ENCODE measurements at regions not wholly inside any gene's neighbourhood (a gene's known extent, or its start where the extent isn't known, plus 50 kb on each side); places are given as distances from the start of the nearest gene placed in this dataset.

- Histone ChIP-seq H3K4me2 (ENCODE audit: low read length) (no peak overlapping the region), H2AFZ (ENCODE audit: low read depth, low read length) (no peak overlapping the region), H3K9ac (ENCODE audit: low read length) (no peak overlapping the region), H3K4me3 (ENCODE audit: low read length) (no peak overlapping the region), H3K27ac (ENCODE audit: low read length) (no peak overlapping the region), H3F3A (ENCODE audit: insufficient read depth, low read length, poor library complexity, severe bottlenecking) (no peaks in the 10 kb centered on the region), H4K20me1 (ENCODE audit: insufficient read depth) (no peaks in the 10 kb centered on the region), H3K36me3 (ENCODE audit: insufficient read depth, low read length) (no peaks in the 10 kb centered on the region), H3K79me2 (replicated peaks; ENCODE audit: insufficient read depth, low read length) (peaks cover 3% of the 10 kb centered on the region), H3K9me3 (ENCODE audit: low read length) (no peaks in the 10 kb centered on the region), H3K27me3 (ENCODE audit: insufficient read depth, low read depth, low read length) (no peaks in the 10 kb centered on the region), H3K9me2 (ENCODE audit: insufficient read depth, low read length) (no peaks in the 10 kb centered on the region)
- TF ChIP-seq EP300 (conservative IDR thresholded peaks at IDR 0.05; ENCODE audit: poor library complexity, severe bottlenecking) (no peak), CTCF (IDR thresholded peaks at IDR 0.05; ENCODE audit: poor library complexity, severe bottlenecking) (no peak), TAF1 (IDR thresholded peaks at IDR 0.05; ENCODE audit: low read depth) (no peak), MXI1 (conservative IDR thresholded peaks at IDR 0.05; ENCODE audit: poor library complexity, severe bottlenecking) (no peak), RAD21 (conservative IDR thresholded peaks at IDR 0.05) (no peak)
These were observed 62.7 kb upstream of the DNAJC19 start for GRCh38 chr3:181052256-181052655.

- Histone ChIP-seq H3K79me2 (replicated peaks; ENCODE audit: insufficient read depth, low read length) (no peaks in the 10 kb centered on the region), H3K36me3 (ENCODE audit: insufficient read depth, low read length) (no peaks in the 10 kb centered on the region), H3K27ac (ENCODE audit: low read length) (no peak overlapping the region), H3K9me3 (ENCODE audit: low read length) (no peaks in the 10 kb centered on the region), H3F3A (ENCODE audit: insufficient read depth, low read length, poor library complexity, severe bottlenecking) (no peaks in the 10 kb centered on the region), H3K4me3 (ENCODE audit: low read length) (no peak overlapping the region), H2AFZ (ENCODE audit: low read depth, low read length) (no peak overlapping the region), H3K27me3 (ENCODE audit: insufficient read depth, low read depth, low read length) (no peaks in the 10 kb centered on the region), H3K9ac (ENCODE audit: low read length) (no peak overlapping the region), H3K4me2 (ENCODE audit: low read length) (no peak overlapping the region), H4K20me1 (ENCODE audit: insufficient read depth) (no peaks in the 10 kb centered on the region), H3K9me2 (ENCODE audit: insufficient read depth, low read length) (no peaks in the 10 kb centered on the region)
- no peak for TF ChIP-seq MXI1 (conservative IDR thresholded peaks at IDR 0.05; ENCODE audit: poor library complexity, severe bottlenecking)
- TF ChIP-seq EZH2 (IDR thresholded peaks at IDR 0.05; ENCODE audit: borderline replicate concordance, insufficient read depth, low read length, poor library complexity, severe bottlenecking) = no peak
- TF ChIP-seq TAF1 (IDR thresholded peaks at IDR 0.05; ENCODE audit: low read depth) = no peak
- no peak for TF ChIP-seq CTCF (IDR thresholded peaks at IDR 0.05; ENCODE audit: poor library complexity, severe bottlenecking)
- TF ChIP-seq EP300 (conservative IDR thresholded peaks at IDR 0.05; ENCODE audit: poor library complexity, severe bottlenecking) = no peak
- TF ChIP-seq REST (IDR thresholded peaks at IDR 0.05; ENCODE audit: borderline replicate concordance) = no peak
- no peak for TF ChIP-seq RAD21 (conservative IDR thresholded peaks at IDR 0.05)
- TF ChIP-seq SMC3 (conservative IDR thresholded peaks at IDR 0.05; ENCODE audit: poor library complexity) = no peak
- TF ChIP-seq POLR2AphosphoS5 (IDR thresholded peaks at IDR 0.05) = no peak
These were observed 61.2 kb upstream of the DNAJC19 start for GRCh38 chr3:181050738-181051137.

All from neural cell (in vitro differentiated cells).